DND-41 (cell line): ENCODE measurements at regions not wholly inside any gene's neighbourhood (a gene's known extent, or its start where the extent isn't known, plus 50 kb on each side); places are given as distances from the start of the nearest gene placed in this dataset.

Experiments
- ATAC-seq: fragments of 200-7000 bp; cut with Tn5 transposase; 3 replicates; pipeline ENCODE4 v1.9.1; 2021; ENCODE audit warnings: low read depth; ENCODE audit not compliant: insufficient read depth
- DNase-seq: peaks from one replicate; pipeline ENCODE4 v3.0.0-alpha.2; 2020
- H2AFZ ChIP-seq: 2 replicates; pipeline ENCODE4 v1.6.0; 2012; ENCODE audit warnings: low read depth, low read length
- H3K27ac ChIP-seq: 2 replicates; pipeline ENCODE4 v1.5.1; 2012; ENCODE audit warnings: low read length, inconsistent platforms
- H3K27me3 ChIP-seq: fragments of 200-600 bp; sonication (generic); 2 replicates; pipeline ENCODE4 v1.6.0; 2012; ENCODE audit warnings: low read length, mild to moderate bottlenecking, inconsistent platforms; ENCODE audit not compliant: insufficient read depth, poor library complexity
- H3K36me3 ChIP-seq: 2 replicates; pipeline ENCODE4 v1.5.1; 2012; ENCODE audit warnings: low read length, inconsistent platforms; ENCODE audit not compliant: insufficient read depth
- H3K4me1 ChIP-seq: 2 replicates; pipeline ENCODE4 v1.5.1; 2012; ENCODE audit warnings: mild to moderate bottlenecking, low read length; ENCODE audit not compliant: insufficient read depth
- H3K4me2 ChIP-seq: 2 replicates; pipeline ENCODE4 v1.6.0; 2012; ENCODE audit warnings: mild to moderate bottlenecking, moderate library complexity, low read length, inconsistent platforms; ENCODE audit not compliant: insufficient read depth
- H3K4me3 ChIP-seq, 2 experiments: fragments of 200-600 bp in 1 of 2; shearing (Covaris generic) in 1 of 2; 2 replicates each; pipeline ENCODE4 v1.5.1; 2012 to 2016; ENCODE audit warnings: inconsistent platforms in 2 of 2, low read length in 2 of 2, mild to moderate bottlenecking in 2 of 2, low read depth in 1 of 2, moderate library complexity in 1 of 2
- H3K79me2 ChIP-seq: 2 replicates; pipeline ENCODE4 v1.6.0; 2012; ENCODE audit warnings: low read length, inconsistent platforms; ENCODE audit not compliant: insufficient read depth
- H3K9ac ChIP-seq: 2 replicates; pipeline ENCODE4 v1.6.0; 2012; ENCODE audit warnings: low read depth, mild to moderate bottlenecking, inconsistent platforms, low read length, moderate library complexity
- H3K9me3 ChIP-seq: 2 replicates; pipeline ENCODE4 v1.5.1; 2012; ENCODE audit warnings: low read length, moderate library complexity, mild to moderate bottlenecking, inconsistent platforms; ENCODE audit not compliant: insufficient read depth, severe bottlenecking
- H4K20me1 ChIP-seq: 2 replicates; pipeline ENCODE4 v1.6.0; 2012; ENCODE audit warnings: low read length; ENCODE audit not compliant: insufficient read depth
- CTCF ChIP-seq: IDR thresholded peaks from 2 replicates; pipeline ENCODE4 v1.5.1; 2012; ENCODE audit warnings: borderline replicate concordance, low read length, moderate library complexity, mild to moderate bottlenecking; ENCODE audit not compliant: poor library complexity, severe bottlenecking; ENCODE audit errors: extremely low read depth
- EZH2 ChIP-seq: IDR thresholded peaks from 3 replicates; pipeline ENCODE4 v1.6.1; 2012; ENCODE audit warnings: borderline replicate concordance, low read depth, mild to moderate bottlenecking, moderate library complexity, low read length, inconsistent platforms; ENCODE audit not compliant: severe bottlenecking

GRCh38 chr1:157201767-157202166 lies 63.6 kb upstream of the ETV3 start:
- H3K4me3 ChIP-seq, result no peak overlapping the region

GRCh38 chr1:157200451-157200850 lies 62.3 kb upstream of the ETV3 start:
- Histone ChIP-seq H3K27ac (no peak overlapping the region), H4K20me1 (no peaks in the 10 kb centered on the region; the same call in 1 of the 2 replicates), H3K4me2 (no peak overlapping the region), H3K4me1 (no peaks in the 10 kb centered on the region), H3K27me3 (peaks cover 8% of the 10 kb centered on the region), H3K9ac (no peak overlapping the region), H3K4me3 (no peak overlapping the region), H2AFZ (no peak overlapping the region), H3K9me3 (no peaks in the 10 kb centered on the region), H3K79me2 (no peaks in the 10 kb centered on the region), H3K36me3 (no peaks in the 10 kb centered on the region)
- no peak for TF ChIP-seq EZH2
- TF ChIP-seq CTCF, result no peak
- ATAC-seq (no peak), DNase-seq (no peak)

More at GRCh38 chr1:157201767-157202166, 63.6 kb upstream of the ETV3 start:
- DNase-seq (no peak), ATAC-seq (no peak)
- H3K4me2 ChIP-seq, result no peak overlapping the region
- no peaks in the 10 kb centered on the region for H4K20me1 ChIP-seq
- no peak overlapping the region for H3K27ac ChIP-seq
- no peaks in the 10 kb centered on the region for H3K4me1 ChIP-seq
- no peak overlapping the region for H2AFZ ChIP-seq
- no peaks in the 10 kb centered on the region for H3K9me3 ChIP-seq
- peaks cover 3% of the 10 kb centered on the region for H3K27me3 ChIP-seq
- no peaks in the 10 kb centered on the region for H3K79me2 ChIP-seq
- H3K36me3 ChIP-seq, result no peaks in the 10 kb centered on the region
- no peak for TF ChIP-seq CTCF
- TF ChIP-seq EZH2, result no peak
- H3K9ac ChIP-seq, result no peak overlapping the region

- H3K4me1 ChIP-seq, result no peaks in the 10 kb centered on the region
- no peak overlapping the region for H3K4me3 ChIP-seq
- peaks cover 8% of the 10 kb centered on the region for H3K27me3 ChIP-seq
- no peak overlapping the region for H3K4me2 ChIP-seq
- ATAC-seq (no peak), DNase-seq (no peak)
- TF ChIP-seq EZH2, result no peak
- TF ChIP-seq CTCF, result no peak
- no peaks in the 10 kb centered on the region; the same call in 1 of the 2 replicates for H4K20me1 ChIP-seq
- no peaks in the 10 kb centered on the region for H3K79me2 ChIP-seq
- H3K27ac ChIP-seq, result no peak overlapping the region
- no peaks in the 10 kb centered on the region for H3K9me3 ChIP-seq
- H3K36me3 ChIP-seq, result no peaks in the 10 kb centered on the region
- no peak overlapping the region for H2AFZ ChIP-seq
- no peak overlapping the region for H3K9ac ChIP-seq
These were observed 61.2 kb upstream of the ETV3 start for GRCh38 chr1:157199421-157199755.
